GM18511 (cell line): ENCODE measurements at regions not wholly inside any gene's neighbourhood (a gene's known extent, or its start where the extent isn't known, plus 50 kb on each side); places are given as distances from the start of the nearest gene placed in this dataset.
"Not testable (repeated sequence)": the region's sequence is repeated elsewhere in the genome, so short reads cannot be mapped to it uniquely, and the experiment has no call there.

Experiments used
- ATAC-seq: cut with Tn5 transposase; IDR thresholded peaks from one replicate; pipeline ENCODE4 v1.9.1; 2021; ENCODE audit warnings: mild to moderate bottlenecking, moderate library complexity; ENCODE audit not compliant: unreplicated experiment

DNA sequence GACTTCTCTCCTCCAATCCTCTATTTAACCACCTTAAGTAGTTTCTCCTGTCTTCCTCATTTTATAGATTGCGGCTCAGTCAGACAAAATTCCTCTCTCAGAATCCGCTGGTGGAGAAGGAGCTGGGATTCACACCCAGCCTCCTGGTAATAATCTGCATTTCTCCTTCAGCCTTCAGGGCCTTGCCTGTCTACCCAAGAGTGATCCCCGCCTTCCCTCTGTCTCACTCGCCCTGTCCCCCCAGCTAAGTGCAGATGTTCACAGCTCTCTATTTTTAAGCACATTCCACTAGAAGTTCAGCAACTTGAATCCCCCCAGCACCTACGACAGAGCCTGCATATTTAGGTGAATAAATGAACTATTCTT lies 212.5 kb upstream of the HAAO start:
- ATAC-seq: no peak

DNA sequence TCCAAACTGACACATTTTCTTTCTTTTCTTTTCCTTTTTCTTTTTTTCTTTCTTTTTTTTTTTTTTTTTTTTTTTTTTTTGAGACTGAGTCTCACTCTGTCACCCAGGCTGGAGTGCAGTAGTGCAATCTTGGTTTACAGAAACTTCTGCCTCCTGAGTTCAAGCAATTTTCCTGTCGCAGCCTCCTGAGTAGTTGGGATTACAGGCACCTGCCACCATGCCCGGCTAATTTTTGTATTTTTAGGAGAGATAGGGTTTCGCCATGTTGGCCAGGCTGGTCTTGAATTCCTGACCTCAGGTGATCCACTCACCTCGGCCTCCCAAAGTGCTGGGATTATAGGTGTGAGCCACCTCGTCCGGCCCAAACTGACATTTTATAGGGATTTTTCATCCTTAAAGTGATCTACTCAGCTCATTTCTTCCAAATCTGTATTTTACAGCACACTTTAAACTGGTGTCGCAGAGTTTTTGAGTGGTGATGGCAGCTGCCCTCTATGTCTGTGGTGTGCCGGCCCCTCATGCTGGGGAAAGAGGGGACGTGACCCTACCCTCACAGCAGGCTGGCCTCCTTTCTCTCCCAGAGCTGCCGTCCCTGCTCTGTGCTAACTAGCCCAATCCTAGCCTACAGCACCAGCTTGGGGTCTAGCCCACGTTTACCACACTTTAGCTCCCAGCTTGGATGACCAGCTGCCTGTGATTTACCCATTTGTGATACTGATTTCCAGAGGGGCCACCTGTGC lies 211.9 kb upstream of the HAAO start:
- ATAC-seq: not testable (repeated sequence)

DNA sequence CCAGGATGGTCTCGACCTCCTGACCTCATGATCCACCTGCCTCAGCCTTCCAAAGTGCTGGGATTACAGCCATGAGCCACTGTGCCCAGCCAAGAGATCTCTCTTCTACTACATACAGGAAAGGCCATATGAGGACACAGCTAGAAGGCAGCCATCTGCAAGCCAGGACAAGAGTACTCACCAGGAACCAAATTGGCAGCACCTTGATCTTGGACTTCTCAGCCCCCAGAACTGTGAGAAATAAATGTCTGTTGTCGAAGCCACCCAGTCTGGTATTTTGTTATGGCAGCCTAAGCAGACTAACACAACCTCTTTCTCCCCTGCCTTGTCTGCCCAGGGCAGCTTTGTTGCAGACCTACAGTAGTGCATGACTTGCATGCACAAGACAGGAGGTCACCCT lies 211.3 kb upstream of the HAAO start:
- no peak for ATAC-seq

DNA sequence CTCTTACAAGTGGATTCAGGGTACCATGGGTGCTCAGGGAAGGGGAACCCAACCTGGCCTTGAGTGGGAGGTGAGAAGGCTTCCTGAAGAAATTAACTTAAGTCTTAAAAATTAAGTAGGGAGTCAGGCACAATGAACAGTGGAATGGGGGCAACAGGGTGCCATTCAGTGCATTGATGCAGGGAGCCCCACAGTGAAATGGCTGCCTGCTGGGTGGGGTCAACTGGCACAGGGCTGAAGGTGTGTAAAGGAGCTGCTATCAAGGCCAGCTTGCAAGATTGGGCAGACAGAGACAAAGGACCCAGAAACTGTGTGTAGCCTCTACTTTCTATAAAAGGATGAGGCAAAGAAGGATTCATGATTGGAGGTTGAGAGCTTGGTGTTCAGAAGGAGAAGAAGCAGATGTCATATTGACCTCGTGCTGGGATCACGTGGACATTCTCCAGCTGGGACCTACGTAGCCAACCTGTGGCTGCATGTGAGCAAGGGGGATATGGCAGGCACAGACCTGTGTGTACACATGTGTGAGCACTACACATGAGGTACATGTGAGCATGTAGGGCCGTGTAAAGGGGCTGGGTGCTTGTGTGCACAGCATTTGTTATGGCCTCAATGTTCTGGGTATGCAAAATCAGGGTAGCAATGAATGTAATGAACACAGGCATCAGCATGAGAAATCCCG lies 209.5 kb upstream of the HAAO start:
- ATAC-seq: no peak

DNA sequence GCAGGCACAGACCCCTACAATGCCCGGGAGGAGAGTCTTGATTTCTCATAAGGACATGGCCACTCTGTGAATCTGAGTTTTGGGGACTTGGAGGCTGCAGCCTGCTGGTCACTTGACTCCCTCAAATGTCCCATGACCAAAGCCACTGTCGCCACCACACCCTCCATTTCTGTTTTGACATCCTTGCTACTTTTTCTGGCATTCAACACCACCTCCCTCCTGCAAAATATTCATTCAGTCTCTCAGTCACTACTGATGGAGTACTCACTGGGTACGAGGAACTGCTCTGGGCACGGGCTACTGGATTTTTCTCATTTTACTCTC lies 208.6 kb upstream of the HAAO start:
- ATAC-seq: no peak

DNA sequence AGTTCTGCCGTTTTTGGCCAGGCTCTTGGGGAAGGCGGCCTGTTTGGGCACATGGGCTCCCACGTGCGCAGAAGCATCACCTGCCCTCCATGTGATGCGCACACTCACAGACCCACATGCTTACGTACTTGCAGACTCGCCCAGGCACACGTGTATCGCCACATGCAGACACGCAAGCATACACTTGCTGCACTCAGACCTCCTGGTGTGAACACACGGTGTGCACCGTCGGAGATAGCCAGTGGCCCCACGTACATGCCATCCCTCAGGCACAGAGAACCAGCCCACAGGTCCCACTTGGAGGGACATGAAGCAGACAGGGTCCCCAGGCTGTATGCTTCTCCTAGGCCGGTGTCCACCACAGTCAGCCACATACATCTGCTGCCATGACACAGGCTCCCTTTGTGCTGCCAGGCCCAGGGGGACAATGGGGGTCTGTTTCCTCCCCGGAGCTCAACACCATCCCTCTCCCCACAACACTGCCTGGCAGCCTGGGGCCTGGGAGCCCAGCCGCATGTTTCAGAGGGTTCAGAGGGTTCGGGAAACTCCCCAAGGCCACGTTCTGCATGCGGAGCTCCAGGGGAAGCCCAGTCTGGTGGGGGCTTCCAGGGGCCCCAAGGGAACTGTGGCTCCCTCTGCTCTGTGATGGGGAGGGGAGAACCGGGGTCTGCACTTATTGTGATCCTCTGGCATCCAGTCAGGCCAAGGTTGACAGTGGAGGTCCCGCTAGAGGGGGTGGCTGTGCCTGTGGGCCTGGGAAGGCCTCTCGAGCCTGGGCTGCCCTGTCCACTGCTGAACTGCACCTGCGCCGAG lies 208.1 kb upstream of the HAAO start:
- ATAC-seq: no peak

DNA sequence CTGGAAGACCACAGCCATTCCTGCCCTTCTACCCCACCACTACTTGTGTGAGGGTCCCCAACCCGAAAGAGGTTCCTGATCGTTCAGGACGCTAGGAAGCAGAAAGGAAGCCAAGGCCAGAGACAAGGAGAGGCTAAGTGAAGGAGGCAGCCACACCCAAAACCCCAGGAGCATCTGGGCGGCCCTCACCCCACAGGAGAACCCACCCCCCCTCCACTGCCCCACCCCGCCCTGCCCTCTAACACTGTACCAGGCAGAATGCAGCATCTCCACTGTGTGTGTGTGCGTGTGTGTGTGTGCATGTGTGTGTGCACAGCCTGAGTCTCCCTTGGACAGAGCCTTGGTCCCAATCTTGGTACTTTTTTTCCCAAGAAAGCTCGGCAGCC lies 207.5 kb upstream of the HAAO start:
- no peak for ATAC-seq

DNA sequence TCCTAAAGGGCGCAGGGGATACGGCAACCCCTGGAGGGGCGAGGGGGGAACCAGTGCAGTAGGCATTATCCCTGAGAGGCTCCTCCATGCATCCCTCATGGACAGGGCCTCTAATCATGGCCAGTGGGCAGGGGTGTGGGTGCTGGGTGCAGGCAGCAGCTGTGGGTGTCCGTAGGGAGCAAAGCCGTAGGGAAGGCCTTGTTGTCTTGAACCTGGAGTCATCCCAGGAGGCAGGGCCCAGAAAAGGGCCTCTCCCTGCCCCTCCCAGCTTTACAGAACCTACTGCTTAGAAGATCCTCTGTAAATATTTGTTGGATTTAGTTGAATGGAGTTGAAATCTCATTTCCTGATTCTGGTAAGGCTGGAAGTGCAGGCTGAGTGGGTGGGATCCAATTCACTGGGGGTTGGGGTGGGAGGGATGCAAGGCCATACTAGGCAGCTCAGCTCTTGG lies 207.0 kb upstream of the HAAO start:
- no peak for ATAC-seq

DNA sequence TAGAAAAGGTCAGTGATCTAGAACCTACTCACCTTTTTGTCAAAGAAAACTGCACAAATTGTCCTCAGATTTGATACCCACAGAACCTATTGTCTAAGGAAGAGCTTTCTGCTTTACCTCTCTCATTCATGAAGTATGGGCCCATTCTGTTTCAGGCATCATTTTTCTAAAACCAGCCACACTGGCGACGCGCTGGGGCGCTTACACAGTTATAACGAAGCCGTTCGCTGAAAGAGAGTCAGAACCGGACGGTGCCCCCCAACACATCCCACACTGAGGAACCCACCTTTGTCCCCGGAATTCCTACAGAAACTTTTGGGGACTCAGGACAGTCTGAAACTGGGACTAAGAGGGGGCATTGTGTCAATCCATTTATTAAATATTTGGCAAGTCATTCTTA lies 206.3 kb upstream of the HAAO start:
- no peak for ATAC-seq

DNA sequence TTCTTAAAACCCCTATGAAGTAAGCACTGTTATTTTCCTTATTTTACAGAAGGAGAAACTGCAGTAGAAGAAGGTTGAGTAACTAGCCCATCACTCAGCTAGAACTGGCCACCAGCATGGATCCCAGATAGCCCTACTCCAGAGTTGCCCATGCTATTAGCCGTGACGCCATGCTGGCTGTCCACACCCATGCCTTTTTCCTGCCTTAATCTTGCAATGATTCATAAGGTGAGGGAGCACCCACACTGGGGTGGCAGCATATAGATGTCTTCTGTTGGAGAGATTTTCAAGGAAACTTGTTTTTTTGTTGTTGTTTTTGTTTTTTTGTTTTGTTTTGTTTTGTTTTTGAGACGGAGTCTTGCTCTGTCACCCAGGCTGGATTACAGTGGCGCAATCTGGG lies 204.1 kb upstream of the HAAO start:
- no peak for ATAC-seq

DNA sequence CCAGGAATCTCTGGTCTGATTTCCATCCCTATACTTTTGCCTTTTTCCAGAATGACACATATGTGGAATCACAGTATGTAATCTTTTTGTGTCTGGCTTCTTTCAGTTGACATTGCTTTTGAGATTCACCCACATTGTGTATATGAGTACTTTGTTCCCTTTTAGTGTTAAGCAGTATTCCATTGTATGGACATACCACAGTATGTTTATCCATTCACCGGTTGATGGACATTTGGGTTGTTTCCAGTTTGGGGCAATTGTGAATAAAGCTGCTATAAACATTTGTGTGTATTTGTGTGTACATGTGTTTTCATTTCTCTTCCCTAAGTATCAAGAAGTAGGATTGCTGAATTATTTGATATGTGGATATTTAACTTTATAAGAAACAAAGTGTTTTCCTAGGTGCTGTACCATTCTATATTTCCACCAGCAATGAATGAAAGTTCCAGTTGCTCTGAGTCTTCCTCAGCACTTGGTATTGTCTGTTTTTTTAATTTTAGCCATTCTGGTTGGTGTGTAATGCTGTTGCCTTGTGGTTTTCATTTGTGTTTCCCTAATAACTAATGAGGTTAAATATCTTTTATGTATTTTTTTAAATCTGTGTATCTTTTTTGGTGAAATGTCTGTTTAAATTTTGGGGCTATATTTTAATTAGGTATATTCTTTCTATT lies 203.5 kb upstream of the HAAO start:
- ATAC-seq: no peak

DNA sequence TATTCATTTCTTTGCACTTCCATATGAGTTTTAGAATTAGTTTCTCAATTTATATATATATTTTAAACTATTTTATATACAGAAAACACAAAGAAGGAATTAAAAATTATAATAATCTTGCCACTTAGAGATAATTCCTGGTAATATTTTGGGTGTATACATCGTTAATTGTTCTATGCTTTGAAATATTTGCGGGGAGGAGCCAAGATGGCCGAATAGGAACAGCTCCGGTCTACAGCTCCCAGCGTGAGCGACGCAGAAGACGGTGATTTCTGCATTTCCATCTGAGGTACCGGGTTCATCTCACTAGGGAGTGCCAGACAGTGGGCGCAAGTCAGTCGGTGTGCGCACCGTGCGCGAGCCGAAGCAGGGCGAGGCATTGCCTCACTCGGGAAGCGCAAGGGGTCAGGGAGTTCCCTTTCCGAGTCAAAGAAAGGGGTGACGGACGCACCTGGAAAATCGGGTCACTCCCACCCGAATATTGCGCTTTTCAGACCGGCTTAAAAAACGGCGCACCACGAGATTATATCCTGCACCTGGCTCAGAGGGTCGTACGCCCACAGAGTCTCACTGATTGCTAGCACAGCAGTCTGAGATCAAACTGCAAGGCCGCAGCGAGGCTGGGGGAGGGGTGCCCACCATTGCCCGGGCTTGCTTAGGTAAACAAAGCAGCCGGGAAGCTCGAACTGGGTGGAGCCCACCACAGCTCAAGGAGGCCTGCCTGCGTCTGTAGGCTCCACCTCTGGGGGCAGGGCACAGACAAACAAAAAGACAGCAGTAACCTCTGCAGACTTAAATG lies 197.1 kb upstream of the HAAO start:
- ATAC-seq: not testable (repeated sequence)

DNA sequence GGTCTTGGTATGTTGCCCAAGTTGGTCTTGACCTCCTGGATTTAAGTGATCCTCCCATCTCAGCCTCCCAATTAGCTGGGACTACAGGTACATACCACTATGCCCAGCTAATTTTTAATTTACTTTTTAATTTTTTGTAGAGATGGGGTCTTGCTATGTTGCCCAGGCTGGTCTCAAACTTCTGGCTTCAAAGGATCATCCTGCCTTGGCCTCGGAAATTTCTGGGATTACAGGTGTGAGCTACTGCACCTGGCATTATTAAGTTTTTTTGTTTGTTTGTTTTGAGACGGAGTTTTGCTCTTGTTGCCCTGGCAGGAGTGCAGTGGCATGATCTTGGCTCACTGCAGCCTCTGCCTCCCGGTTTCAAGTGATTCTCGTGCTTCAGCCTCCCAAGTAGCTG lies 195.7 kb upstream of the HAAO start:
- not testable (repeated sequence) for ATAC-seq

DNA sequence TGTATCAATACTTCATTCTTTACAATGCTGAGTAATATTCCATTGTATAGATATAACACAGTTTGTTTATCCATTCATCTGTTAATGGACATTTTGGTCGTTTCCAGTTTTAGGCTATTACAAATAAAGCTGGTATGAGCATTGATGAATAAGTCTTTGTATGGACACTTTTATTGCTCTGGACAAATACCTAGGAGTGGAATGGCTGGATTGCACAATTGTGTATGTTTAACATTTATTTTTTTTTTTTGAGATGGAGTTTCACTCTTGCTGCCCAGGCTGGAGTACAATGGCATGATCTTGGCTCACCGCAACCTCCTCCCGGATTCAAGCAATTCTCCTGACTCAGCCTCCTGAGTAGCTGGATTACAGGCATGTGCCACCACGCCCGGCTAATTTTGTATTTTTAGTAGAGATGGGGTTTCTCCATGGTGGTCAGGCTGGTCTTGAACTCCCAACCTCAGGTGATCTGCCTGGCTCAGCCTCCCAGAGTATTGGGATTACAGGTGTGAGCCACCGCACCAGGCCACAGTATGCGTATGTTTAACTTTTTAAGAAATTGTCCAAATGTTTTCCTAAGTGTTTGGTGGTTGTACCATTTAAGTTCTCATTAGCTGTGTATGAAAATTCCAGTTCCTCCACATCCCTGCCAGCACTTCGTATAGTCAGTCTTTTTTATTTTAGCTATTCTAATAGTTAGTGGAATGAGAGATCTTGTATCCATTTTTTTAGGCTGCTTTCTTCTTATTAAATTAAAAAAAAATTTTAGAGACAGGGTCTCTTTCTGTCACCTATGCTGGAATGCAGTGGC lies 194.9 kb upstream of the HAAO start:
- ATAC-seq: no peak

DNA sequence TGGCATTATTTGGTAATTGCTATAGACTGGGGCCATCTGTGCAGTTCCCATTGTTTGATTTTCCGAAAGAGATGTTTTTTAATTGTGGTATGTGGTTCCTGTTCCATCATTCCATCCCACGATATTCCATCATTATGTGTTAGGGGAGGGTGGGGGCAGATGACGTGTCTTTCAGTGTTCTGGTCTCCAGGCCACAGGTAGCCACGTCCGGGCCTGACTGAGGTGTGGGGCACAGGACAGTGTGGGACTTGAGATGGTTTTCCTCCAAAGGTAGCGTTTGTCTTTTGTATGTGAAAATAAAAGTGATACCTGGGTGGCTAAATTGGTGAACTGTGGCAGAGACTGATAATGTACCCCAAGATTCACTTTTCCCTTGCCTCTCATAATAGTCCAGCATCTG lies 192.2 kb upstream of the HAAO start:
- no peak for ATAC-seq

DNA sequence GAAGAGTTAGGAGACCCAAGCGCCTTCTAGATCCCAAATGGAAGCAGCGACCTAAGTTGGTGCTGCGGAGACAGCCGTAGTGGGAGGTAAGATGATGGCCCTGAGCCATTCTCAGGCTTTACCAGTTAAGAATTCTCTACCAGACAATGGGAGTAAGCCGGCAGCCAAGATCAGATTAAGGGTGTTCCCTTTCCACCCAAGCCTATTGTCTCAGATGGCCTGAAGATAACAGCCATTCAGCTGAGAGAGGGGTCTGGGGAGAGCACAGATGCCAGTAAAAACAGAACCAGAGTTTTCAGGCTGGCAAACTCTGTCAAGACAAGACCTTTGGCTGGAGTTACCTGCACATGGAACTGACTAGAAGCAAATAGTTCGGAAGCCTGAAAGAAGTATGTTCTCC lies 191.7 kb upstream of the HAAO start:
- no peak for ATAC-seq

DNA sequence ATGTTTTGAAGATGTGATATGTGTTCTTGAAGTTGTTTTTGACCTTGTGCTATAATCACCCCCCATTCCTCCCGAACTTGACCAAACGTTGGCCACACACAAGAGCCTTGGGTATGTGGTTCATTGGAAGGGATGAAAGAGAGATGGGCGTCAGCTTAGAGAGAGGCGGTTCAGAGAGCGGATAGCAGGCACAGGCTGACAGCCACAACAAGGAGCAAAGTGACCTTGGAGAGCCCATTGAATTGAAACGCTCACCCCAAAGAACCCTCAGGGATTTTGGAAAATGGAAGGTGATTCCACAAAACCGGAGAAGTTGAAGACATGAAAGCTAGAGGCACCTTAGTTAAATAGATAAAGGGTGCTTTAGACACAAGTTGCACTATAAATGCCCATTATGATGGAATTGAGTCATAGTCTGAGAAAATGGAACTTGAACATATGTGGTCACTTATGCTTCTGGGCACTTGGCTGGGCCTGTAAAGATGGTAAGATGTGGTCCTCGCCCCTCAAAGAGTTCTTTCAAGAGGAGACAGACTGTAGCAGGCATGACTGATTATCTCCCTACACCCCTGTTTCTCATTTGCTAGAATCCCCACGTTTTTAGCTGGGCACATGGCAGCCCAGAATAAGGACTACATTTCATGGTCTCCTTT lies 188.5 kb upstream of the HAAO start:
- no peak for ATAC-seq

DNA sequence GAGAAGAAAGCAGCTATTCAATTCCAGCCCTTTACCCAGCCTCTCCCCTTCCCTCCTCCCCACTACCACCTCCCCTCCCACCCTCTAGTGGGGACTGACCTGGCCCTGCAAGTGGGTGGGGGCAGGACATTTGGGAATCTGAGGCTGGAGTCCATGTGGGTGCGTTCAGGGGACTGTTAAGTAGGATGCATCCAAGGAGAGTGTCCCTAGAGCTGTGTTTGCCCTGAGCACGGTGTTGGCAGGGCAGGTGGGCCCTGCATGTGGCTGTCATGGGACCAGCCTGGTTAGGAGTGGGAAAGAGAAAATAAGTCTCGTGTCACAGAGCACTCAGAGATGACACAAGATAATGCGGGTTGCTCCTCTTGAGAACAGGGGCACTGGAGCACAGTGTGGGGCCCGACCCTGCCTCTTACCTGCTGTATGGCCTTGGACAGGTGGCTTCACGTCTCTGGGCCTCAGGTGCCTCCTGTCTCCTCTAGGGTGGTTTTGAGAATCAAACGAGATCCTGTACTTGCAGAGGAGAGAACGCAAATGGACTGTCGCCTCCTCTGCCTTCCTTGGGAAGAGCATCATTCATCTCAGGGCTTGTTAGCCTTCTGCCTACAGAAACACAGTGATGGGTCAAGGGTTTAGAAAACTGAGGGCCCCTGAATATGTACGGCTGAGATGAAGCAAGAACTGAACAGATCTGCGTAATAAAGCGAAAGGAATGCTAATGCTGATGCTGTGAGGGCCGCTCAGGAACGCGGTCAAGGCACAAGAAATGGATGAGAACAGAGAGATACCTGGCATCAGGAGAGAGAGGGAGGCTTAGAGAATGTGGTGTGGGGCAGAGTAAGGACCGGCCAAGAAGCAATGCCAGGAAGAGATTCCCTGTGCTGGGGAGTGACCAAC lies 187.7 kb upstream of the HAAO start:
- ATAC-seq: no peak
